Mucosa of descending colon (tissue), 3 donors: ENCODE measurements at regions not wholly inside any gene's neighbourhood (a gene's known extent, or its start where the extent isn't known, plus 50 kb on each side); places are given as distances from the start of the nearest gene placed in this dataset.

Experiments used
- ATAC-seq: fragments of 200-7000 bp; cut with Tn5 transposase; one replicate; pipeline ENCODE4 v1.9.1; 2020; ENCODE audit warnings: mild to moderate bottlenecking, moderate library complexity
- DNase-seq, 3 donors: peaks; one replicate each; pipeline ENCODE4 v3.0.0-alpha.2; 2020
- H3K36me3 ChIP-seq: fragments of 200-600 bp; one replicate; pipeline ENCODE4 v1.8.0; 2021; ENCODE audit warnings: low read depth, mild to moderate bottlenecking
- H3K4me1 ChIP-seq: fragments of 200-600 bp; one replicate; pipeline ENCODE4 v1.8.0; 2021; ENCODE audit warnings: low read depth, mild to moderate bottlenecking
- H3K4me3 ChIP-seq: fragments of 200-600 bp; one replicate; pipeline ENCODE4 v1.8.0; 2021; ENCODE audit warnings: mild to moderate bottlenecking
- H3K9me3 ChIP-seq: fragments of 200-600 bp; one replicate; pipeline ENCODE4 v1.8.0; 2021; ENCODE audit warnings: mild to moderate bottlenecking
- CTCF ChIP-seq: fragments of 200-600 bp; IDR thresholded peaks from one replicate; pipeline ENCODE4 v1.8.0; 2022; ENCODE audit warnings: antibody characterized with exemption, mild to moderate bottlenecking
- intact Hi-C, 2 donors: fragments of 100-400 bp; cut with DNase I in 1 of 2; cut with micrococcal nuclease in 1 of 2; formaldehyde crosslinking; loops; one replicate each; pipeline versions ENCODE4 v1.11.0 to v1.11.1; 2022; cut with DNase I, micrococcal nuclease
- donor health status: DM: no; HTN: no; CAD: no; lungs with moderate emphysema.
- donor health status: DM: no; HTN: no; CAD: no.
- donor health status: DM: no; HTN: yes; CAD: no.

- Histone ChIP-seq H3K4me1 (no peaks in the 10 kb centered on the region), H3K36me3 (no peaks in the 10 kb centered on the region), H3K4me3 (no peak overlapping the region), H3K9me3 (no peaks in the 10 kb centered on the region)
- intact Hi-C loops, result no loop called here
- DNase-seq, result no peak
- ATAC-seq, result no peak
- no peak for TF ChIP-seq CTCF
Measured at GRCh38 chr5:167896814-167897213, 394.6 kb upstream of the WWC1 start.

GRCh38 chr5:167897371-167897770 lies 394.1 kb upstream of the WWC1 start:
- Histone ChIP-seq H3K4me1 (no peaks in the 10 kb centered on the region), H3K9me3 (no peaks in the 10 kb centered on the region), H3K4me3 (no peak overlapping the region), H3K36me3 (no peaks in the 10 kb centered on the region)
- no peak for DNase-seq
- intact Hi-C loops, result no loop called here
- TF ChIP-seq CTCF, result no peak
- ATAC-seq, result no peak

GRCh38 chr5:167898361-167899042 lies 392.9 kb upstream of the WWC1 start:
- TF ChIP-seq CTCF, result no peak
- Histone ChIP-seq H3K4me3 (no peak overlapping the region), H3K36me3 (no peaks in the 10 kb centered on the region), H3K9me3 (no peaks in the 10 kb centered on the region), H3K4me1 (no peaks in the 10 kb centered on the region)
- DNase-seq, result no peak
- intact Hi-C loops, result no loop called here
- ATAC-seq, result no peak

GRCh38 chr5:167899490-167900070 lies 391.9 kb upstream of the WWC1 start:
- DNase-seq (no peak), ATAC-seq (no peak)
- no peak overlapping the region for H3K4me3 ChIP-seq
- H3K4me1 ChIP-seq, result no peaks in the 10 kb centered on the region
- no peaks in the 10 kb centered on the region for H3K9me3 ChIP-seq
- H3K36me3 ChIP-seq, result no peaks in the 10 kb centered on the region
- no peak for TF ChIP-seq CTCF
- intact Hi-C loops, result no loop called here

GRCh38 chr5:167900340-167900935 lies 391.0 kb upstream of the WWC1 start:
- no peaks in the 10 kb centered on the region for H3K36me3 ChIP-seq
- DNase-seq (no peak), ATAC-seq (no peak)
- no peak for TF ChIP-seq CTCF
- no peaks in the 10 kb centered on the region for H3K4me1 ChIP-seq
- no peaks in the 10 kb centered on the region for H3K9me3 ChIP-seq
- intact Hi-C loops, result no loop called here
- H3K4me3 ChIP-seq, result no peak overlapping the region
